Activated T-cell treated with anti-CD3 and anti-CD28 coated beads for 4 hours (primary cell): ENCODE measurements at regions not wholly inside any gene's neighbourhood (a gene's known extent, or its start where the extent isn't known, plus 50 kb on each side); places are given as distances from the start of the nearest gene placed in this dataset.

Experiments used
- DNase-seq: peaks from one replicate; pipeline ENCODE4 v3.0.0-alpha.2; 2020

GRCh38 chr1:219467524-219467923, 145.4 kb downstream of the ZC3H11B start:
- DNase-seq = no peak

DNA sequence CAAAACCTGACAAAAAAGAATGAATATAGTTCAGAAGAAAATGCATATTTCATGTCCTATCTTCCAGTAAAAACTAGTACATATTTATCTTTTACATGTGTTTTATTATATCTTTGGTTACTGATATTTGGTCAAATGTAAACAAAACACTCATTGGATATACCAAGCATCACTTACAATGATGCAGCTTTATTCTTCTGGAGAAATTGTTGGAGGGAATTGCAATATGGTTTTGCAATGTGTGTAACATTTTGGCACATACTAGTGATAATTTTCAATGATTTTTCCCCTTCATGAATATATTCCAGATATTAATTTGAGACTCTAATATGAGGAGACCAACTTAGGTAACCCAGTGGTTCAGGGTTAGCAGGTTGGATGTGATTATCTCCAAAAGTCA, 146.1 kb downstream of the ZC3H11B start:
- DNase-seq = no peak

DNA sequence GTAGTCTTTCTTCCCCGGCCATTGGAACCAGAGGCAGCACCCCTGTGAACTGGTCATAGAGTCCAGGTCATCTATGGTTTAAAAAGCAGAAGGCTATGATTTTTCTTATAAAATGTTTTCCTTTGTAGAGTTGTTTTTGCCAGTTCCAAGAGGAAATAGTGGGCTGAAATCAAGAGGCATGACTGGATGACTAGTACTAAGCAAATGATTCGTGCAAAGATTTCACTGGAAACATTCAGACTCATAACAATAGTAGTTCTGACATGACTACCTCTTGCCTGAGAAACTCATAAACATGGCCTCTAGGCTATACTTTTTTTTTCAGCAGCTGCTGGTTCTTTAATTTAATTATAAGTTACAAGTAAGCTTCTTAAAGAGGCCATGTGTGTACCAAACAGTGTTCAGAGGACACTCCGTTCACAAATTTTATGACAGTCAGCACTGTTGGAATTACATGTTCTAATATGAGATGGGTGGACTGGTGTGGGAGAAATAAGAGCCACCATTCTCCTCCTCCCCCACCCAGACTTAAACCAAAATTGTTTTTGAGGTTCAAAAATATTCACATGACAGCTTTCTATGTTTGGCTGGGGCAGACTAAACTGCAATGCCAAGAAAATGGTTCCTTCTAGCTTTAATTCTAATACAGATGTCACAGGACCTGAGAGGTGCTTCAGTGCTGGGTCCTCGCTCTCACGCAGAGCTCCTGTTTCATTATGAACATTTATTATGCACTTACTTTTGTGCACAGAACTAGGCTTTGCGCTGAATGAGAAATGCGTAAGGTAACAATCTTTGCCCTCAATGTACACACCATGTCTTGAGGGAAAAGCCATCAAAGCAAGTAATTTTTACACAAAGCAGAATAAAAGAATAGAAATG, 147.5 kb downstream of the ZC3H11B start:
- no peak for DNase-seq

DNA sequence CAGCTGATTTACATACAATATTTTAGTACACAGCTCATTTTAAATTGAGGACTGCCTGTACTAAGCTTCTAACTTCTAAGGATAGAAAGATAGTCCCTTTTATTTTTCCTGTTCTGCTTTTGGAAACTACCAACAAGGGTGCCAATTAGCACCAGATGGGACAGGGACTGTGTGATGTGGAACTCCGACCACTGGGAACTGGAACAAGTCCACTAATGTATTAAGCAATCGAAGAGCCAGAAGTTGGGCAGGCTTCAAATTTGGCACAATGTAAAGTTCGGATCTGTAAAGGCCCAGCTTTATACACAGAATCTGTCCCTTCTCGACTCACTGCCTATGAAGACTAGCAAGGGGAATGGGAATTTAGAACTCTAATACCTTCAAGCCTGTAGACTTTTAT, 149.3 kb downstream of the ZC3H11B start:
- no peak for DNase-seq

GRCh38 chr1:219461981-219462400, 150.9 kb downstream of the ZC3H11B start:
- DNase-seq = no peak

GRCh38 chr1:219460896-219461815, 151.7 kb downstream of the ZC3H11B start:
- DNase-seq = no peak

DNA sequence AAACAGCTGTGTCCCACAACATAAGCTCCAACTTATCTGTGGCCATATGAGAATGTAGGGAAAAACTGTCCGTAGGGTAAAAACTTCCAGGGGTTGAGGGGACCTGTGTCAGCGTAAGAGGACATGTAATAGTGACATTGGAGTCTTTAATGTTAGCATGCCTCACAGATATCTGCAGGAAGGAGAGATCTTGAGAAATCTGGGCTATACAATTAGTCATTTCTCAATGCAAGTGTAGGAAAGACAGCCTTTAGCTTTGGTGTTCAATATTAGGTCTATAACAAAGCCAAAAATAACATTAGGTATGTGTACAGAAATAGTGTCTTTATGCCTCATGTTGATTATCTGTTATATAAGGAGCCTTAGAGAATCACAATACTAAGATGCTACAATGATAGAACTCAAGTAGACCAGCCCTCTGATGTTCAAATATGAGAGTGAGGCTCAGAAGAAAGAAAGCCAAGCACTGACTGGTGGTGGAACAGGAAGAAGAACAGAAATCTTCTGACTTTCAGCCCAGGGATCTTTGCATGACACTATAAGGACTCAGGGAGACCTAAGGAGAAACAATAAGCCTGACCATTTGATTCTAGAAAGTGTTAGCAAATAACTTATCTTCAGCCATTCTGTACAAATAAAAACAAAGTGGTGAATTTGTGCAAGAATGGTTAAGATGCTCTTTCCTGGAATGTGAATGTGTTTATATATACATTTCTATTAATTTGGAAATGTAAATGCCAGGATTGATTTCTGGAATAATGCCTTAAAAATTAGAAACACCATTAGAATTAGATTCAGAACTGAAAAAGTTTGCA, 152.6 kb downstream of the ZC3H11B start:
- DNase-seq = no peak

DNA sequence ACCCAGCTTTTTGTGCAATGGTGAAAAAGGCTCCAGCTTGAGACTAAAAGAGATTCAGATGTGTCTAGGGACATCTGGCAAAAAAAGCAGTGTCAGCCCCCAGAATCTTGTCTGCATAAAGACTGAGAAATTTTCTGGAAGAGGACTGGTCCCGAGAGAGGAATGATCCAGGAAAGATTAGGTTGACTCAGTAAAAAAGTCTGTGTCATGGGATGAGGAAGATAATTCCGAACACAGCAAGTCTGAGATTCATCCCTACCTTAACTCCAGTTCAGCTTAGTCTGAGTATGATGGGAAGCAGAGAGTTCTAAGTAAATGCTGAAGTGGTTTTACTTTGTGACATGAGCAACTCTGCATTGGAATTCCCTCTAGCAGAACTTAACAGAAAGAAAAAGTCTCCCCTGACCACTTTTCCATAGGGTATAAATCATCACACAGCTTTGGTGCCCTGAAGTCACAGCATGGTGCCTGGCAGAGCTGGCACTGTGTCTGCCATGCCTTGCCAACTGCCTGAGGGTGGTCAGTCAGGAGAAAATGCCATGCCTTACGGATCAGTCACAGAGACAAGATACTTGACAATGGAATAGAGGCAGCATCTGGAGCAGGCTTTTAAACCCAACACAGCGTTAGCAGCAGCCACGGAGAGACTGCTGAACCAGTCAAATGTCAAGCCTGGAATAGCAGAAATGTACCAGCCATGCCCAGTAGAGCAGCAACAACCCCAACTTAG, 153.4 kb downstream of the ZC3H11B start:
- no peak for DNase-seq

DNA sequence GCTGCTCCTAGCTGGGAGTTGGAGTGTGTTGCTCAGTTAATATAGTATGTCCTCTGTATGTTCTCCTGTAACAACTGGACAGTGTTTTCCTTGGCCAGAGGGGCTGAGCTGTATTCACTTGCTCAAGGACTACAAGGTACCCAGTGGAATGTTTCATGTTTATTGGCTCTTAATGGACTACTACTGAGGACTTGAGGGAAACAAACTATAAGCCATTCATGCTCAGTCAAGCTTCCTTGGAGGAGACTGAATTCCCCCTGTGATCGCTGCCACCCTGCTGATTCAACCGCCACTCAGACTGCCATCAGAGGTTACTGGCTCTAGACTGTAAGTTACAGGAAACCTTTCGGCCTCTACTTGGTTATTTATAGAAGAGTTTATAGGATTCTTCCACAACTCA, 166.6 kb downstream of the ZC3H11B start:
- DNase-seq = no peak

GRCh38 chr1:219445864-219446263, 167.0 kb downstream of the ZC3H11B start:
- DNase-seq = no peak

- no peak for DNase-seq
These were observed 168.4 kb downstream of the ZC3H11B start for GRCh38 chr1:219444474-219444873.

GRCh38 chr1:219443763-219444162, 169.1 kb downstream of the ZC3H11B start:
- DNase-seq = no peak

DNA sequence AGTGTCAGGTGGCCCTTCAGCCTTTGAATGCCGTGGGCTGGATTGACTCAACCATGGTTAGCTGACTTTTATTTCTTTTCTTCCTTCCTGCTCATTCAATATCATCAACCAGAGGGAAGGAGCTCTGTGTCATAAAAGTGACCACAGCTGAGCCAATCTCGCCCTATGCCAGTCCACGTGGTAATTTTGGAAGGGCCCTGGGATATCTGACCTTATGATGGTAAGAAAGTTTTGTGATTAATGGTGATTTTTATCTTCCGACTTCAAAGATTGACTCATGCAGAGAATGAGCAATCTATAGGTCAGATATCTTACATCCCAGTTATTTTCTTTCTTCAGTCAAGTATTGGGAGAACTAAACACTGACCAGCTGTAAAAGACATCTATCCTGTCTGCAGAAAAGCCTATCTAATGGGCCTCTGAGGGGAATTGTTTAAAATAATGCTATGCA, 170.3 kb downstream of the ZC3H11B start:
- no peak for DNase-seq

DNA sequence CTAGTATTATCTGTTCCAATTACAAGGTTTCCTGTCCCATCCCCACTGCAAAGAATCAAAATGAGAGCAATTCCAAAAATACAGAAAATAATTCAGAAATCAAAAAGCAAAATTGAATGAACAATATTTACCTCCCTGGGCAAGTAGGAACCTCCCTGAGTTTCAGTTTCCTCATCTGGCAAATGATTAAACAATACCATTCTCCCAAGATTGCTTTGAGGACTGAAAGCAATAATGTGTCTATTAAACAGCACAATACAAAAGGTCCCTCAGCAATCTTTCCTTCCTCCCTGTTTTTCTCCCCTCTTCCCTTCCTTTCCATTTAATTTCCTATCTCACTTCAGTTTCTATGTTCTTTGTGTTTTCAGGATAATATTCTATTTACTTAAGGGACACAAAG, 171.0 kb downstream of the ZC3H11B start:
- DNase-seq = no peak

DNA sequence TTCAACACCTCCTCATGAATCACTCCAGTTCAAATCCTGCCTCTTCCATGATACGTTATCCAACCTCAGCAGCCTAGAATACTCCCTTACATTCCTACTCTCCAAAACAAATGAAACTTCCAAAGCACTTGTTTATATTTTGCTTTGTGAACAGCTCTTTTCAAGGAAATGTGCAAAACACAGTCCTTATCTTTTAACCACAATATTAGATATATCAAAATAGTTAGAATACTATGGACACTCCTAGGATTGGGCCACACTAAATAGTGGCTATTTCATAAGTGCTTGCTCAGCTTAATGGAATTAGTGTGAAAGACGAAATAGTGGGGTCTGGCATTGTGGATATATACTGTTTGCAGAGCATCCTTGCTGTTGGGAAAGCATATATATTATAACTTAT, 173.5 kb downstream of the ZC3H11B start:
- DNase-seq = no peak

DNA sequence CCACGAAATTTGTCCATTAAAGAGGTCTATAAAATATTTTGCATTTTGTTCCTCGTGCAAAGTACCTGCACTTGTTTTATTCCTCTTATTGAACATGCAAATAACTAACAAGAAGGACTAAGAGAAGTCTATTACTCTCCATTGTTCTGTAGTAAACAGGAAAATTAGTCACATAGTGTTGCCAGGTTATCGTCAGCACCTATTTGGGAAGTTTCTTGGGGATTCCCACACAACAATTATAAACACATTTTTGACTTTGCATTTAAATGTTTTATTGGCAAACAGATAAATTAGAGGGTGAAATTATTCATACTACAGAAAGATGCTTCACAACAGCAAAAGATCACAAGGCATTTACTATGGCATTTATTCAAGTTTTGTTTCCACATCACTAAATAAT, 174.5 kb downstream of the ZC3H11B start:
- no peak for DNase-seq

- DNase-seq = no peak
These were observed 178.0 kb downstream of the ZC3H11B start for GRCh38 chr1:219434923-219435297.

DNA sequence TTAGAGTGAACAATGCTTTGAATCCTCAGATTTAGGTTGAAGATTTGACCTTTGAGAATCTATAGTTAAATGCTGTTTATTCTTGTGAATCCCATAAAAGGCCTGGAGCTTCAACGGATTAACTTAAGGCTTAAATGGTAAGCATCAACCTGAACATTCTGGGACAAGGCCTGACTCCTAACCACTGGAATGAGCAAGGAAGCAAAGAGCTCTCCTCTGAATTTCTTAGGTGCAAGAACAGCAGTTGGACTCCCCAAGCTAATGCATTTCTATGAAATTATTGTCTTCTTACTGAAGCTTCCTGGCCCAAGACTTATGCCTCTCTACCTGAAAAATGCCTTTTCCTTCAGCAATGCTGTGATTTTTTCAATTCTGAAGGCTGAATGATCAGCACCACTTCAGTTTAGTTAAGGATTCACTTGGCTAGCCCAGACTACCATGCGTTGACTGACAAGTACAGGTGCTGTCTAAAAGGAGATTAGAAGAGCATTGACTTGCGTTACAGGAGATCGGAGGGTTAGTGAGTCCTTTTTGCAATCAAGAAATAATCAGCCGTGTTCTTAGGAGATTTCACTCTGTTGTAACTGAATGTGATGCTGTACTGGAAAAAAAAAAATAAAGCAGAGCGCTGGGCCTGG, 178.5 kb downstream of the ZC3H11B start:
- no peak for DNase-seq

- no peak for DNase-seq
These were observed 179.3 kb downstream of the ZC3H11B start for GRCh38 chr1:219433496-219434131.

GRCh38 chr1:219433001-219433400, 179.9 kb downstream of the ZC3H11B start:
- DNase-seq = no peak

- no peak for DNase-seq
These were observed 180.7 kb downstream of the ZC3H11B start for GRCh38 chr1:219432191-219432606.
